PC-3 (cell line): ENCODE measurements at regions not wholly inside any gene's neighbourhood (a gene's known extent, or its start where the extent isn't known, plus 50 kb on each side); places are given as distances from the start of the nearest gene placed in this dataset.

Experiments used
- CTCF ChIP-seq: fragments of 300-600 bp; sonication (generic); conservative IDR thresholded peaks from 2 replicates; pipeline ENCODE4 v1.5.1; 2017; ENCODE audit warnings: antibody characterized with exemption, low read depth, mild to moderate bottlenecking, low read length
- EZH2 ChIP-seq: fragments of 300-600 bp; sonication (generic); IDR thresholded peaks from one replicate; pipeline ENCODE4 v1.6.1; 2017; ENCODE audit warnings: antibody characterized with exemption, mild to moderate bottlenecking, low read length; ENCODE audit not compliant: unreplicated experiment
- EZH2phosphoT487 ChIP-seq: fragments of 300-600 bp; sonication (generic); IDR thresholded peaks from 2 replicates; pipeline ENCODE4 v1.6.1; 2018; ENCODE audit warnings: mild to moderate bottlenecking, antibody characterized with exemption, low read length, borderline replicate concordance

- TF ChIP-seq CTCF (no peak), EZH2 (no peak), EZH2phosphoT487 (no peak)
These were observed 298.3 kb downstream of the ICOS start for GRCh38 chr2:204234879-204235278.
